DND-41 (cell line): ENCODE measurements at regions not wholly inside any gene's neighbourhood (a gene's known extent, or its start where the extent isn't known, plus 50 kb on each side); places are given as distances from the start of the nearest gene placed in this dataset.

Experiments
- ATAC-seq: fragments of 200-7000 bp; cut with Tn5 transposase; 3 replicates; pipeline ENCODE4 v1.9.1; 2021; ENCODE audit warnings: low read depth; ENCODE audit not compliant: insufficient read depth
- DNase-seq: peaks from one replicate; pipeline ENCODE4 v3.0.0-alpha.2; 2020
- H2AFZ ChIP-seq: 2 replicates; pipeline ENCODE4 v1.6.0; 2012; ENCODE audit warnings: low read depth, low read length
- H3K27ac ChIP-seq: 2 replicates; pipeline ENCODE4 v1.5.1; 2012; ENCODE audit warnings: low read length, inconsistent platforms
- H3K27me3 ChIP-seq: fragments of 200-600 bp; sonication (generic); 2 replicates; pipeline ENCODE4 v1.6.0; 2012; ENCODE audit warnings: low read length, mild to moderate bottlenecking, inconsistent platforms; ENCODE audit not compliant: insufficient read depth, poor library complexity
- H3K36me3 ChIP-seq: 2 replicates; pipeline ENCODE4 v1.5.1; 2012; ENCODE audit warnings: low read length, inconsistent platforms; ENCODE audit not compliant: insufficient read depth
- H3K4me1 ChIP-seq: 2 replicates; pipeline ENCODE4 v1.5.1; 2012; ENCODE audit warnings: mild to moderate bottlenecking, low read length; ENCODE audit not compliant: insufficient read depth
- H3K4me2 ChIP-seq: 2 replicates; pipeline ENCODE4 v1.6.0; 2012; ENCODE audit warnings: mild to moderate bottlenecking, moderate library complexity, low read length, inconsistent platforms; ENCODE audit not compliant: insufficient read depth
- H3K4me3 ChIP-seq, 2 experiments: fragments of 200-600 bp in 1 of 2; shearing (Covaris generic) in 1 of 2; 2 replicates each; pipeline ENCODE4 v1.5.1; 2012 to 2016; ENCODE audit warnings: inconsistent platforms in 2 of 2, low read length in 2 of 2, mild to moderate bottlenecking in 2 of 2, low read depth in 1 of 2, moderate library complexity in 1 of 2
- H3K79me2 ChIP-seq: 2 replicates; pipeline ENCODE4 v1.6.0; 2012; ENCODE audit warnings: low read length, inconsistent platforms; ENCODE audit not compliant: insufficient read depth
- H3K9ac ChIP-seq: 2 replicates; pipeline ENCODE4 v1.6.0; 2012; ENCODE audit warnings: low read depth, mild to moderate bottlenecking, inconsistent platforms, low read length, moderate library complexity
- H3K9me3 ChIP-seq: 2 replicates; pipeline ENCODE4 v1.5.1; 2012; ENCODE audit warnings: low read length, moderate library complexity, mild to moderate bottlenecking, inconsistent platforms; ENCODE audit not compliant: insufficient read depth, severe bottlenecking
- H4K20me1 ChIP-seq: 2 replicates; pipeline ENCODE4 v1.6.0; 2012; ENCODE audit warnings: low read length; ENCODE audit not compliant: insufficient read depth
- CTCF ChIP-seq: IDR thresholded peaks from 2 replicates; pipeline ENCODE4 v1.5.1; 2012; ENCODE audit warnings: borderline replicate concordance, low read length, moderate library complexity, mild to moderate bottlenecking; ENCODE audit not compliant: poor library complexity, severe bottlenecking; ENCODE audit errors: extremely low read depth
- EZH2 ChIP-seq: IDR thresholded peaks from 3 replicates; pipeline ENCODE4 v1.6.1; 2012; ENCODE audit warnings: borderline replicate concordance, low read depth, mild to moderate bottlenecking, moderate library complexity, low read length, inconsistent platforms; ENCODE audit not compliant: severe bottlenecking

- Histone ChIP-seq H3K27me3 (no peaks in the 10 kb centered on the region), H2AFZ (no peak overlapping the region), H3K27ac (no peak overlapping the region), H3K9ac (no peak overlapping the region), H3K9me3 (no peaks in the 10 kb centered on the region), H3K4me1 (no peaks in the 10 kb centered on the region), H3K79me2 (0 out of 2 replicates have a peak, but pooled peaks cover 3% of the 10 kb centered on the region), H3K4me3 (no peak overlapping the region), H3K4me2 (no peak overlapping the region), H4K20me1 (0 out of 2 replicates have a peak, but pooled peaks cover 6% of the 10 kb centered on the region), H3K36me3 (no peaks in the 10 kb centered on the region)
- no peak for DNase-seq
- TF ChIP-seq EZH2, result no peak
- TF ChIP-seq CTCF, result no peak
- no peak for ATAC-seq
Observed at GRCh38 chr14:89491711-89492381, 74.8 kb upstream of the FOXN3 start.

- no peak for ATAC-seq
- 0 out of 2 replicates have a peak, but pooled peaks cover 6% of the 10 kb centered on the region for H4K20me1 ChIP-seq
- H3K4me2 ChIP-seq, result no peak overlapping the region
- H3K4me3 ChIP-seq, result no peak overlapping the region
- TF ChIP-seq EZH2 (no peak), CTCF (no peak)
- peaks cover 4% of the 10 kb centered on the region; the same call in 1 of the 2 replicates for H3K36me3 ChIP-seq
- peaks cover 5% of the 10 kb centered on the region; the same call in 1 of the 2 replicates for H3K79me2 ChIP-seq
- no peaks in the 10 kb centered on the region for H3K9me3 ChIP-seq
- no peak overlapping the region for H3K27ac ChIP-seq
- H3K9ac ChIP-seq, result no peak overlapping the region
- H2AFZ ChIP-seq, result no peak overlapping the region
- no peaks in the 10 kb centered on the region for H3K4me1 ChIP-seq
- no peak for DNase-seq
- no peaks in the 10 kb centered on the region for H3K27me3 ChIP-seq
Observed at GRCh38 chr14:89490466-89490865, 73.4 kb upstream of the FOXN3 start.

GRCh38 chr14:89489761-89490437 is 72.9 kb upstream of the FOXN3 start:
- Histone ChIP-seq H3K36me3 (peaks cover 4% of the 10 kb centered on the region; the same call in 1 of the 2 replicates), H3K4me1 (no peaks in the 10 kb centered on the region), H4K20me1 (0 out of 2 replicates have a peak, but pooled peaks cover 6% of the 10 kb centered on the region), H3K27ac (no peak overlapping the region), H3K9me3 (no peaks in the 10 kb centered on the region), H2AFZ (no peak overlapping the region), H3K27me3 (no peaks in the 10 kb centered on the region), H3K4me3 (no peak overlapping the region), H3K4me2 (no peak overlapping the region), H3K79me2 (peaks cover 5% of the 10 kb centered on the region; the same call in 1 of the 2 replicates), H3K9ac (no peak overlapping the region)
- DNase-seq (no peak), ATAC-seq (no peak)
- TF ChIP-seq CTCF (no peak), EZH2 (no peak)
